ENCODE measurements at regions not wholly inside any gene's neighbourhood (a gene's known extent, or its start where the extent isn't known, plus 50 kb on each side); places are given as distances from the start of the nearest gene placed in this dataset.
"Not testable (repeated sequence)": the region's sequence is repeated elsewhere in the genome, so short reads cannot be mapped to it uniquely, and the experiment has no call there.

DNA sequence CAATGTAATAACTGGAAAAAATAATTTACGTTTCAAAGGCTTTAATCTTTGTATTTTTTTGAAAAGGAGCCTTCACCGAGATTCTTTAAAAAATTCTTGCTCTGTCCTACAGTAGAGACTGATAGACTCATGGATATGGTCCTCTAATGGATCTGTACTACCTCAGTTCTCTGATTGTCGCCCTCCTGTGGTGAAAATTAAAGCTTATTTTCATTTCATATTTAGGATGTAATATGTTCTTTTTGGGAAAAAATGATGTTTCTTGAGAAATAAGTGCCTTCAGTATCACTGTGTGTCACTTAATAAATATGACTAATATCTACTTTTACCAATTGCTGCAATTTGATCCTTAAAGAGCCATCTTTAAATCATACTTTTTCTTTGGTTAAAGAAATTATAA is 4593.3 kb upstream of the OR11H1 start:
- H3K27ac ChIP-seq (replicated peaks); H3K4me1 ChIP-seq; H3K4me3 ChIP-seq; intact Hi-C loops (cut with micrococcal nuclease); DNase-seq; H3K36me3 ChIP-seq; H3K27me3 ChIP-seq (ENCODE audit: low read depth): not testable (repeated sequence)
- H3K9me3 ChIP-seq (replicated peaks): peaks cover 47% of the 10 kb centered on the region

- DNase-seq: no peak
- H3K4me3 ChIP-seq: no peak overlapping the region
- no peaks in the 10 kb centered on the region for H3K36me3 ChIP-seq
- H3K27ac ChIP-seq (replicated peaks): no peak overlapping the region
- intact Hi-C loops (cut with micrococcal nuclease): no loop called here
- TF ChIP-seq, protein P1, sequence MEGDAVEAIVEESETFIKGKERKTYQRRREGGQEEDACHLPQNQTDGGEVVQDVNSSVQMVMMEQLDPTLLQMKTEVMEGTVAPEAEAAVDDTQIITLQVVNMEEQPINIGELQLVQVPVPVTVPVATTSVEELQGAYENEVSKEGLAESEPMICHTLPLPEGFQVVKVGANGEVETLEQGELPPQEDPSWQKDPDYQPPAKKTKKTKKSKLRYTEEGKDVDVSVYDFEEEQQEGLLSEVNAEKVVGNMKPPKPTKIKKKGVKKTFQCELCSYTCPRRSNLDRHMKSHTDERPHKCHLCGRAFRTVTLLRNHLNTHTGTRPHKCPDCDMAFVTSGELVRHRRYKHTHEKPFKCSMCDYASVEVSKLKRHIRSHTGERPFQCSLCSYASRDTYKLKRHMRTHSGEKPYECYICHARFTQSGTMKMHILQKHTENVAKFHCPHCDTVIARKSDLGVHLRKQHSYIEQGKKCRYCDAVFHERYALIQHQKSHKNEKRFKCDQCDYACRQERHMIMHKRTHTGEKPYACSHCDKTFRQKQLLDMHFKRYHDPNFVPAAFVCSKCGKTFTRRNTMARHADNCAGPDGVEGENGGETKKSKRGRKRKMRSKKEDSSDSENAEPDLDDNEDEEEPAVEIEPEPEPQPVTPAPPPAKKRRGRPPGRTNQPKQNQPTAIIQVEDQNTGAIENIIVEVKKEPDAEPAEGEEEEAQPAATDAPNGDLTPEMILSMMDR (IDR thresholded peaks at IDR 0.05; ENCODE audit: borderline replicate concordance): no peak
- H3K4me1 ChIP-seq: no peaks in the 10 kb centered on the region
- H3K27me3 ChIP-seq (ENCODE audit: low read depth): peaks cover 4% of the 10 kb centered on the region
- peaks cover 64% of the 10 kb centered on the region for H3K9me3 ChIP-seq (replicated peaks)
Measured at GRCh38 chr22:10961043-10961860, 4566.7 kb upstream of the OR11H1 start.

DNA sequence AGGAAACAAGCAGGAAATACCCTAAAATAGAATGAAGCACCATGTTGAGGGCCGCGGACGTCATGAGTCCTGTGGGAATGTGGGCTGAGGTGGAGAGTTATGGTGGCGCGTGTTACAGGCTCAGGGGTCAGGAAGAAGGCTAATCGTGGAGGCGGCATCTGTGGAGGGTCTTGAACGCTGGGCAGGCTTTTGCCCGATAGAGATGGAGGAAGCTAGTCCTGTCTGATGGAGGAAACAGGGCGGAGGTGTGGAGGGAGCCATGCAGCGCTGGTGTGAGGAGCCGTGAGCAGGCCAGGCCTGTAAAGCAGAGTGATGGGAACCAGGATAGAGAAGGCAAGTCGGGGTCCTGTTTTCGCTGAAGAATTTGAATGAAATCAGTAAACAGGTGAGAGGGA is 4566.1 kb upstream of the OR11H1 start:
- H3K9me3 ChIP-seq (replicated peaks): peaks cover 62% of the 10 kb centered on the region
- H3K4me1 ChIP-seq; H3K27ac ChIP-seq (replicated peaks); DNase-seq; H3K36me3 ChIP-seq; H3K27me3 ChIP-seq (ENCODE audit: low read depth); H3K4me3 ChIP-seq; intact Hi-C loops (cut with micrococcal nuclease): not testable (repeated sequence)

Measured in left ventricle myocardium inferior (tissue), 1 donor.